Liver (tissue), 8 donors: ENCODE measurements at regions not wholly inside any gene's neighbourhood (a gene's known extent, or its start where the extent isn't known, plus 50 kb on each side); places are given as distances from the start of the nearest gene placed in this dataset.

Source experiments
- DNase-seq: peaks from one replicate; pipeline ENCODE4 v3.0.0-alpha.2; 2017; ENCODE audit warnings: low spot score
- H3K27ac ChIP-seq, 2 donors: one replicate each; pipeline ENCODE4 v1.7.0; 2013; ENCODE audit warnings: inconsistent platforms in 2 of 2, low read length in 2 of 2, control low read depth in 1 of 2, low read depth in 1 of 2, mild to moderate bottlenecking in 1 of 2
- H3K27me3 ChIP-seq, 4 donors: one replicate each; pipeline versions ENCODE4 v1.6.1 to v1.7.0; 2013; ENCODE audit warnings: low read length in 3 of 4, inconsistent platforms in 1 of 4, mild to moderate bottlenecking in 1 of 4, moderate library complexity in 1 of 4; ENCODE audit not compliant: control insufficient read depth in 4 of 4, insufficient read depth in 4 of 4
- H3K36me3 ChIP-seq, 4 donors: one replicate each; pipeline versions ENCODE4 v1.6.1 to v1.7.0; 2013; ENCODE audit warnings: low read length in 3 of 4, mild to moderate bottlenecking in 3 of 4, low read depth in 1 of 4, moderate library complexity in 1 of 4; ENCODE audit not compliant: control insufficient read depth in 4 of 4, insufficient read depth in 3 of 4
- H3K4me1 ChIP-seq, 4 donors: one replicate each; pipeline versions ENCODE4 v1.6.1 to v1.7.0; 2013; ENCODE audit warnings: low read length in 3 of 4, mild to moderate bottlenecking in 3 of 4, moderate library complexity in 1 of 4; ENCODE audit not compliant: control insufficient read depth in 4 of 4, insufficient read depth in 4 of 4
- H3K4me3 ChIP-seq, 3 donors: one replicate each; pipeline versions ENCODE4 v1.6.1 to v1.7.0; 2013; ENCODE audit warnings: low read length in 3 of 3, control low read depth in 1 of 3, low read depth in 1 of 3, mild to moderate bottlenecking in 1 of 3
- H3K9ac ChIP-seq, 2 donors: one replicate each; pipeline ENCODE4 v1.7.0; 2013; ENCODE audit warnings: low read length in 2 of 2, mild to moderate bottlenecking in 2 of 2, moderate library complexity in 2 of 2, control low read depth in 1 of 2, low read depth in 1 of 2
- H3K9me3 ChIP-seq, 4 donors: one replicate each; pipeline versions ENCODE4 v1.6.1 to v1.7.0; 2013; ENCODE audit warnings: low read length in 3 of 4; ENCODE audit not compliant: control insufficient read depth in 4 of 4
- EGR1 ChIP-seq, 2 donors: IDR thresholded peaks; 2 replicates each; pipeline ENCODE4 v1.6.1; 2016 to 2018; ENCODE audit warnings: antibody characterized with exemption in 2 of 2, low read depth in 2 of 2
- FOXA1 ChIP-seq: IDR thresholded peaks from 2 replicates; pipeline ENCODE4 v1.6.1; 2016; ENCODE audit warnings: antibody characterized with exemption
- FOXA2 ChIP-seq: IDR thresholded peaks from 2 replicates; pipeline ENCODE4 v1.6.1; 2016; ENCODE audit warnings: antibody characterized with exemption
- GABPA ChIP-seq, 2 donors: IDR thresholded peaks in 1 of 2; conservative IDR thresholded peaks in 1 of 2; 2 replicates each; pipeline ENCODE4 v1.6.1; 2016; ENCODE audit warnings: antibody characterized with exemption in 2 of 2, mild to moderate bottlenecking in 1 of 2, moderate library complexity in 1 of 2
- HNF4A ChIP-seq, 2 donors: conservative IDR thresholded peaks; 2 replicates each; pipeline ENCODE4 v1.6.1; 2016; ENCODE audit warnings: antibody characterized with exemption in 2 of 2, mild to moderate bottlenecking in 2 of 2
- HNF4G ChIP-seq: IDR thresholded peaks from 2 replicates; pipeline ENCODE4 v1.6.1; 2016; ENCODE audit warnings: antibody characterized with exemption
- JUND ChIP-seq, 2 donors: IDR thresholded peaks; 2 replicates each; pipeline ENCODE4 v1.6.1; 2016; ENCODE audit warnings: antibody characterized with exemption in 2 of 2
- NR2F2 ChIP-seq: IDR thresholded peaks from 2 replicates; pipeline ENCODE4 v1.6.1; 2016; ENCODE audit warnings: antibody characterized with exemption
- RAD21 ChIP-seq, 2 donors: IDR thresholded peaks; 2 replicates each; pipeline ENCODE4 v1.6.1; 2016; ENCODE audit warnings: antibody characterized with exemption in 2 of 2, mild to moderate bottlenecking in 2 of 2
- RXRA ChIP-seq, 2 donors: IDR thresholded peaks; 2 replicates each; pipeline ENCODE4 v1.6.1; 2017 to 2018; ENCODE audit warnings: antibody characterized with exemption in 2 of 2, mild to moderate bottlenecking in 1 of 2
- SP1 ChIP-seq: IDR thresholded peaks from 2 replicates; pipeline ENCODE4 v1.6.1; 2018; ENCODE audit warnings: antibody characterized with exemption, mild to moderate bottlenecking
- TAF1 ChIP-seq: conservative IDR thresholded peaks from 2 replicates; pipeline ENCODE4 v1.6.1; 2016; ENCODE audit warnings: antibody characterized with exemption, mild to moderate bottlenecking
- YY1 ChIP-seq: IDR thresholded peaks from 2 replicates; pipeline ENCODE4 v1.6.1; 2016; ENCODE audit warnings: antibody characterized with exemption, mild to moderate bottlenecking
- WGBS: extraction: QIAGEN DNeasy Blood & Tissue Kit; methylation state at CpG from one replicate; pipeline ENCODE4 v1.1.7; 2013; 5-methylcytosine and 5-hydroxymethylcytosine counted together
- TF ChIP-seq, protein P1 (sequence below): IDR thresholded peaks from 2 replicates; pipeline ENCODE4 v1.6.1; 2016; ENCODE audit warnings: antibody characterized with exemption, mild to moderate bottlenecking
- TF ChIP-seq, protein P2 (sequence below): IDR thresholded peaks from 2 replicates; pipeline ENCODE4 v1.6.1; 2016; ENCODE audit warnings: antibody characterized with exemption
- TF ChIP-seq, protein P3 (sequence below): IDR thresholded peaks from 2 replicates; pipeline ENCODE4 v1.6.1; 2016; ENCODE audit warnings: antibody characterized with exemption
- TF ChIP-seq, protein P4 (sequence below): fragments of 150-350 bp; IDR thresholded peaks from 2 replicates; pipeline ENCODE4 v1.5.1; 2017; ENCODE audit warnings: improper control_type of control experiment, low read depth, low read length; ENCODE audit not compliant: missing input control
- TF ChIP-seq, protein P5 (sequence below): IDR thresholded peaks from 2 replicates; pipeline ENCODE4 v1.6.1; 2016; ENCODE audit warnings: antibody characterized with exemption
- donor health status: healthy.
- donor health status: healthy.
- donor health status: healthy.
- donor health status: healthy.
- donor health status: healthy.

DNA sequence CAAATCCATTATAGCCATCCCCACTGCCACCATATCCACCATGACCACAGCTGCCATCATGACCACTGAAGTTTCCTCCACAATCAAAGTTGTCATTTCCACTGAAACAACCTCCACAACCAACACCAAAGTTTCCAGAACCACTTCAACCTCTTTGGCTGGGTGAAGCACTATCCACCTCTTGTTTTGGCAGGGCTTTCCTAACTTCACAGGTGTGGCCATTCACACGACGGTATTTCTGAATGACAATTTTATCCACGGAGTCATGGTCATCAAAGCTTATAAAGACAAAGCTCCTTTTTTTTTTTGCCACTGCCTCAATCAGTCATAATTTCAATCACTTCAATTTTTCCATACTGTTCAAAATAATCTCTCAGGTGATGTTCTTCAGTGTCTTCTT is 89.8 kb upstream of the UGP2 start:
- no peaks in the 10 kb centered on the region for H3K4me1 ChIP-seq
- no peaks in the 10 kb centered on the region for H3K36me3 ChIP-seq
- no peaks in the 10 kb centered on the region for H3K9me3 ChIP-seq
- no peak overlapping the region for H3K9ac ChIP-seq
- TF ChIP-seq SP1 (no peak), RAD21 (IDR thresholded peaks at IDR 0.05) (no peak), HNF4G (no peak), FOXA2 (no peak), HNF4A (conservative IDR thresholded peaks at IDR 0.05) (no peak)
- TF ChIP-seq, protein P1, sequence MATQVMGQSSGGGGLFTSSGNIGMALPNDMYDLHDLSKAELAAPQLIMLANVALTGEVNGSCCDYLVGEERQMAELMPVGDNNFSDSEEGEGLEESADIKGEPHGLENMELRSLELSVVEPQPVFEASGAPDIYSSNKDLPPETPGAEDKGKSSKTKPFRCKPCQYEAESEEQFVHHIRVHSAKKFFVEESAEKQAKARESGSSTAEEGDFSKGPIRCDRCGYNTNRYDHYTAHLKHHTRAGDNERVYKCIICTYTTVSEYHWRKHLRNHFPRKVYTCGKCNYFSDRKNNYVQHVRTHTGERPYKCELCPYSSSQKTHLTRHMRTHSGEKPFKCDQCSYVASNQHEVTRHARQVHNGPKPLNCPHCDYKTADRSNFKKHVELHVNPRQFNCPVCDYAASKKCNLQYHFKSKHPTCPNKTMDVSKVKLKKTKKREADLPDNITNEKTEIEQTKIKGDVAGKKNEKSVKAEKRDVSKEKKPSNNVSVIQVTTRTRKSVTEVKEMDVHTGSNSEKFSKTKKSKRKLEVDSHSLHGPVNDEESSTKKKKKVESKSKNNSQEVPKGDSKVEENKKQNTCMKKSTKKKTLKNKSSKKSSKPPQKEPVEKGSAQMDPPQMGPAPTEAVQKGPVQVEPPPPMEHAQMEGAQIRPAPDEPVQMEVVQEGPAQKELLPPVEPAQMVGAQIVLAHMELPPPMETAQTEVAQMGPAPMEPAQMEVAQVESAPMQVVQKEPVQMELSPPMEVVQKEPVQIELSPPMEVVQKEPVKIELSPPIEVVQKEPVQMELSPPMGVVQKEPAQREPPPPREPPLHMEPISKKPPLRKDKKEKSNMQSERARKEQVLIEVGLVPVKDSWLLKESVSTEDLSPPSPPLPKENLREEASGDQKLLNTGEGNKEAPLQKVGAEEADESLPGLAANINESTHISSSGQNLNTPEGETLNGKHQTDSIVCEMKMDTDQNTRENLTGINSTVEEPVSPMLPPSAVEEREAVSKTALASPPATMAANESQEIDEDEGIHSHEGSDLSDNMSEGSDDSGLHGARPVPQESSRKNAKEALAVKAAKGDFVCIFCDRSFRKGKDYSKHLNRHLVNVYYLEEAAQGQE: no peak
- TF ChIP-seq, protein P2, sequence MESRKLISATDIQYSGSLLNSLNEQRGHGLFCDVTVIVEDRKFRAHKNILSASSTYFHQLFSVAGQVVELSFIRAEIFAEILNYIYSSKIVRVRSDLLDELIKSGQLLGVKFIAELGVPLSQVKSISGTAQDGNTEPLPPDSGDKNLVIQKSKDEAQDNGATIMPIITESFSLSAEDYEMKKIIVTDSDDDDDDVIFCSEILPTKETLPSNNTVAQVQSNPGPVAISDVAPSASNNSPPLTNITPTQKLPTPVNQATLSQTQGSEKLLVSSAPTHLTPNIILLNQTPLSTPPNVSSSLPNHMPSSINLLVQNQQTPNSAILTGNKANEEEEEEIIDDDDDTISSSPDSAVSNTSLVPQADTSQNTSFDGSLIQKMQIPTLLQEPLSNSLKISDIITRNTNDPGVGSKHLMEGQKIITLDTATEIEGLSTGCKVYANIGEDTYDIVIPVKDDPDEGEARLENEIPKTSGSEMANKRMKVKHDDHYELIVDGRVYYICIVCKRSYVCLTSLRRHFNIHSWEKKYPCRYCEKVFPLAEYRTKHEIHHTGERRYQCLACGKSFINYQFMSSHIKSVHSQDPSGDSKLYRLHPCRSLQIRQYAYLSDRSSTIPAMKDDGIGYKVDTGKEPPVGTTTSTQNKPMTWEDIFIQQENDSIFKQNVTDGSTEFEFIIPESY: no peak
- H3K27me3 ChIP-seq: no peaks in the 10 kb centered on the region
- H3K27ac ChIP-seq: no peak overlapping the region
- 98% methylated on average over 3 of the region's 3 CpGs for WGBS
- no peak for DNase-seq
- no peak overlapping the region for H3K4me3 ChIP-seq

DNA sequence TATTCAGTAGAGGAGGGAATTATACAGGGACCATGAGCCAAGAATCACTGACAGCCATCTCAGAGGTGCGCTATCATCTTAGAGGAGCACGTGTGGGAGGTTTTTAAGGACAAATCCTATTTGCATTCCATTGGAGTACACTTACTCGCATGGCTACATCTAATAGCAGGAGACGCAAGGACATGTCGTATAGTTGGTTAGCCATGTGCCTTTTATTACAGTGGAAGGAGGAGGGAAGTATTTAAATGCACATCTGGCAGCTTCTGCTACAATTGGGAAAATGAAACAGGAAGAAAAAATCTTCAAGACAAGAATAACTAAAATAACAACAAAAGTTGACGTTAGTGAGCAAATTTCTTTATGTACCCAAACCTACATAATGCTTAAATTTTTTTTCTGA is 86.5 kb upstream of the UGP2 start:
- WGBS: 81% methylated on average over 6 of the region's 6 CpGs
- no peak for DNase-seq
- Histone ChIP-seq H3K4me1 (no peaks in the 10 kb centered on the region), H3K36me3 (no peaks in the 10 kb centered on the region), H3K9ac (no peak overlapping the region), H3K4me3 (no peak overlapping the region), H3K9me3 (no peaks in the 10 kb centered on the region), H3K27me3 (no peaks in the 10 kb centered on the region), H3K27ac (no peak overlapping the region)
- TF ChIP-seq SP1 (no peak), HNF4G (no peak), FOXA2 (no peak), NR2F2 (no peak), EGR1 (IDR thresholded peaks at IDR 0.05; ENCODE audit: low read depth in 2 of 2) (no peak), YY1 (no peak), RAD21 (IDR thresholded peaks at IDR 0.05) (no peak), TAF1 (no peak), JUND (IDR thresholded peaks at IDR 0.05) (no peak), GABPA (IDR thresholded peaks at IDR 0.05 in 1 of 2, conservative IDR thresholded peaks at IDR 0.05 in 1 of 2) (no peak), HNF4A (conservative IDR thresholded peaks at IDR 0.05) (no peak), FOXA1 (no peak), RXRA (IDR thresholded peaks at IDR 0.05) (no peak)
- TF ChIP-seq, protein P3, sequence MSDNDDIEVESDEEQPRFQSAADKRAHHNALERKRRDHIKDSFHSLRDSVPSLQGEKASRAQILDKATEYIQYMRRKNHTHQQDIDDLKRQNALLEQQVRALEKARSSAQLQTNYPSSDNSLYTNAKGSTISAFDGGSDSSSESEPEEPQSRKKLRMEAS: no peak
- TF ChIP-seq, protein P2: no peak
- TF ChIP-seq, protein P4, sequence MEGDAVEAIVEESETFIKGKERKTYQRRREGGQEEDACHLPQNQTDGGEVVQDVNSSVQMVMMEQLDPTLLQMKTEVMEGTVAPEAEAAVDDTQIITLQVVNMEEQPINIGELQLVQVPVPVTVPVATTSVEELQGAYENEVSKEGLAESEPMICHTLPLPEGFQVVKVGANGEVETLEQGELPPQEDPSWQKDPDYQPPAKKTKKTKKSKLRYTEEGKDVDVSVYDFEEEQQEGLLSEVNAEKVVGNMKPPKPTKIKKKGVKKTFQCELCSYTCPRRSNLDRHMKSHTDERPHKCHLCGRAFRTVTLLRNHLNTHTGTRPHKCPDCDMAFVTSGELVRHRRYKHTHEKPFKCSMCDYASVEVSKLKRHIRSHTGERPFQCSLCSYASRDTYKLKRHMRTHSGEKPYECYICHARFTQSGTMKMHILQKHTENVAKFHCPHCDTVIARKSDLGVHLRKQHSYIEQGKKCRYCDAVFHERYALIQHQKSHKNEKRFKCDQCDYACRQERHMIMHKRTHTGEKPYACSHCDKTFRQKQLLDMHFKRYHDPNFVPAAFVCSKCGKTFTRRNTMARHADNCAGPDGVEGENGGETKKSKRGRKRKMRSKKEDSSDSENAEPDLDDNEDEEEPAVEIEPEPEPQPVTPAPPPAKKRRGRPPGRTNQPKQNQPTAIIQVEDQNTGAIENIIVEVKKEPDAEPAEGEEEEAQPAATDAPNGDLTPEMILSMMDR: no peak
- TF ChIP-seq, protein P5, sequence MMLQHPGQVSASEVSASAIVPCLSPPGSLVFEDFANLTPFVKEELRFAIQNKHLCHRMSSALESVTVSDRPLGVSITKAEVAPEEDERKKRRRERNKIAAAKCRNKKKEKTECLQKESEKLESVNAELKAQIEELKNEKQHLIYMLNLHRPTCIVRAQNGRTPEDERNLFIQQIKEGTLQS: no peak
- TF ChIP-seq, protein P1: no peak
